OCI-LY3 (cell line): ENCODE measurements at regions not wholly inside any gene's neighbourhood (a gene's known extent, or its start where the extent isn't known, plus 50 kb on each side); places are given as distances from the start of the nearest gene placed in this dataset.

Source experiments
- H2AFZ ChIP-seq: fragments of 200-600, 300-600 bp; shearing (Covaris generic); 2 replicates; pipeline ENCODE4 v1.6.0; 2014; ENCODE audit warnings: antibody characterized with exemption, low read depth, low read length
- H3K27ac ChIP-seq: fragments of 200-600, 300-600 bp; sonication (generic); 2 replicates; pipeline ENCODE4 v1.5.1; 2014; ENCODE audit warnings: mild to moderate bottlenecking, low read length, moderate library complexity, mixed read lengths
- H3K27me3 ChIP-seq: fragments of 200-600, 300-600 bp; sonication (generic); 2 replicates; pipeline ENCODE4 v1.6.1; 2014; ENCODE audit warnings: low read depth, low read length, mixed read lengths
- H3K36me3 ChIP-seq: fragments of 200-600, 300-600 bp; sonication (generic); replicated peaks from 2 replicates; pipeline ENCODE3; 2014; ENCODE audit warnings: low read depth, low read length, mixed read lengths
- H3K4me1 ChIP-seq: fragments of 300-600, 200-600 bp; sonication (generic); 2 replicates; pipeline ENCODE4 v1.6.1; 2014; ENCODE audit warnings: low read length, mixed read lengths
- H3K4me2 ChIP-seq: fragments of 200-600, 300-600 bp; sonication (generic); 2 replicates; pipeline ENCODE4 v1.6.1; 2014; ENCODE audit warnings: low read length, mixed read lengths
- H3K4me3 ChIP-seq: fragments of 300-600, 200-600 bp; sonication (generic); 2 replicates; pipeline ENCODE4 v1.5.1; 2014; ENCODE audit warnings: antibody characterized with exemption, mild to moderate bottlenecking, low read length, moderate library complexity
- H3K79me2 ChIP-seq: fragments of 300-600, 200-600 bp; shearing (Covaris generic); 2 replicates; pipeline ENCODE4 v1.6.1; 2014; ENCODE audit warnings: mild to moderate bottlenecking, low read length, mixed read lengths
- H3K9ac ChIP-seq: fragments of 300-600, 200-600 bp; shearing (Covaris generic); 2 replicates; pipeline ENCODE4 v1.6.0; 2014; ENCODE audit warnings: mild to moderate bottlenecking, low read length, moderate library complexity
- H3K9me3 ChIP-seq: fragments of 200-600, 300-600 bp; shearing (Covaris generic); 2 replicates; pipeline ENCODE4 v1.6.1; 2014; ENCODE audit warnings: low read length, mixed read lengths; ENCODE audit not compliant: insufficient read depth
- H4K20me1 ChIP-seq: fragments of 200-600, 300-600 bp; sonication (generic); 2 replicates; pipeline ENCODE4 v1.6.1; 2016; ENCODE audit warnings: low read length, mixed read lengths; ENCODE audit not compliant: insufficient read depth
- CTCF ChIP-seq: fragments of 200-600, 300-600 bp; sonication (generic); IDR thresholded peaks from 2 replicates; pipeline ENCODE4 v1.5.1; 2014; ENCODE audit warnings: antibody characterized with exemption, low read length, low read depth
- EZH2phosphoT487 ChIP-seq: fragments of 200-600 bp; shearing (Covaris generic); IDR thresholded peaks from 2 replicates; pipeline ENCODE4 v1.6.1; 2018; ENCODE audit warnings: antibody characterized with exemption, mixed run types, low read depth

DNA sequence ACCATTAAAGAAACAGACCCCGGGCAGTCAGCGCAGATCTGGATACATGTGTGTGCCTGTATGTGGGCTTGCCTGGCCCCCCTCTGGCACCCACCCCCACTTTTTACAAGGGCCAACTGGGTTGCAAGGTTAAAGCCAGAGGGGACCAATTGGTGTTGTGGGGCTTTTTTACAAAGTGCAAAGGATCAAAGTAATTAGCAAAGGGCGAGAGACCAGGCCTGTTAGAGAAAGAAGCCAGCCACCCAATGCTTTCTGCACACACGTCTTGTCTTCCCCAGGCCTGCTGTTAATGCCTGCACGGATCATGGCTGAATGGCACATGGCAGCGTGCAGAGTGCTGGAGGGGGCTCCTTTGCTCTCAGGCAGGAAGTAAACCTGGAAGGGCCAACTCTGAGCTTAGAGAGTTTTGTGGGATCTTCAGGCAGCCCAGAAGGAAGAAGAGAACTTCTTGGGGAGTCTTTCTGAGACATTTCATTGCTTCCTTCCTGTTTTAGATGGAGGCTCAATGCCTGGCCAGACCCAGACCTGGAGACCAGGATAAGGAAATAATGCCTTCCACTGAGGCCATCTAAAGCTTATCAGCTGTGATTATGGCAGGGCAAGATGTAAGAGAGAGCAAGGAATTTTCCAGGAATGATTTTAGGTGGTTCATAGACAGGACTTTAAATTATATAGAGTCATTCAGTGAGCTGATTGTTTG, 523.4 kb upstream of the TBX3 start:
- Histone ChIP-seq H3K4me3 (no peak overlapping the region), H3K27me3 (no peaks in the 10 kb centered on the region), H4K20me1 (no peaks in the 10 kb centered on the region), H3K9ac (no peak overlapping the region), H2AFZ (no peak overlapping the region), H3K79me2 (no peaks in the 10 kb centered on the region), H3K9me3 (peaks cover 6% of the 10 kb centered on the region), H3K4me1 (no peaks in the 10 kb centered on the region), H3K27ac (no peak overlapping the region), H3K36me3 (no peaks in the 10 kb centered on the region), H3K4me2 (no peak overlapping the region)
- TF ChIP-seq CTCF (no peak), EZH2phosphoT487 (no peak)

DNA sequence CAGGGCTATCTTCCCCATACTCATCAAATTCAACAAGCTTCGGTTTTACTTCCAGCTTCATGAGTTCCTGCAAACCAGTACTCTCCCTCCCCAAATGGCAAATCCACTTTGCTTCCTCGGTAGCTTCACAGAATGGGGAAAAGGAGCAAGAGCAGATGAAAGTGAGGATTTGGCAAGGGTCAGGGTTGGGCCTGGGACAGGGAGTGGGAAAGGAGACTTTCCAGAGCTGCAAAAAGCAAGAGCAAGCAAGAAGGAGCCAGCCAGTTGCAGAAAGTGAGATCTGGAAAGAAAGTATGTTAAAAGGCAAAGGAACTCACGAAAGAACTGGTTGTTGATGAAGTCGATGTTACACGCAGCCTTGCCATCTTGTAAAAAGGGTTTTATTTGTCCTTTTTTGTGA, 522.8 kb upstream of the TBX3 start:
- H3K4me2 ChIP-seq: no peak overlapping the region
- TF ChIP-seq EZH2phosphoT487 (no peak), CTCF (no peak)

DNA sequence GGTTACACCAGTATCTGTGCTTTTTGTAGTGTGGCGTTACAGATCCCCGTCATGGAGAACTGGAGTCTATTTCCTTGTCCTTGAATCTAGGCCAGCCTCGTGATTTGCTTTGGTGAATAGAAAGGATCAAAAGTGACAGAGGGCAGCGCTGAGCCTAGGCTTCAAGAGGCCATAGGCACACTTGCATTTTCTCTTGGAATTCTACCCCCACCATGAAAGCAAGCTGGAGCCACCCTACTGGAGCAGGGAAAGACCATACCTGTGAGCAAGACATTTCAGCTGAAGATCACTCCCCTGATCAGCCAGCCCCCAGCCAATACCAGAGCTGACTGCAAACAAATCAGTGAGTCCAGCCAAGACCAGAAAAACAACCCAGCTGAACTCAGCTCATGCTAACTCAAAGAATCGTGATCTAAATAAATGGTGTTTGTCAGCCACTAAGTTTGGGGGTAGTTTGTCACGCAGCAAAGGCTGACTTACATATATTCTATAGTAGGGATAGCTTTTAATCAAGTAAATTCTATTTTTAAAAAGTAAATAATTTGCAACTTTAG, 521.9 kb upstream of the TBX3 start:
- peaks cover 3% of the 10 kb centered on the region; the same call in 1 of the 2 replicates for H3K9me3 ChIP-seq
- no peak overlapping the region for H3K27ac ChIP-seq
- H3K9ac ChIP-seq: no peak overlapping the region
- no peak overlapping the region for H3K4me2 ChIP-seq
- H3K27me3 ChIP-seq: no peaks in the 10 kb centered on the region
- H3K36me3 ChIP-seq: no peaks in the 10 kb centered on the region
- TF ChIP-seq EZH2phosphoT487 (no peak), CTCF (no peak)
- no peaks in the 10 kb centered on the region for H4K20me1 ChIP-seq
- no peak overlapping the region for H3K4me3 ChIP-seq
- H2AFZ ChIP-seq: no peak overlapping the region
- no peaks in the 10 kb centered on the region for H3K79me2 ChIP-seq
- H3K4me1 ChIP-seq: no peaks in the 10 kb centered on the region

More for the DNA sequence above, 522.8 kb upstream of the TBX3 start:
- Histone ChIP-seq H3K9me3 (peaks cover 3% of the 10 kb centered on the region; the same call in 1 of the 2 replicates), H3K79me2 (no peaks in the 10 kb centered on the region), H3K27ac (no peak overlapping the region), H3K4me3 (no peak overlapping the region), H3K27me3 (no peaks in the 10 kb centered on the region), H3K9ac (no peak overlapping the region), H3K4me1 (no peaks in the 10 kb centered on the region), H4K20me1 (no peaks in the 10 kb centered on the region), H2AFZ (no peak overlapping the region), H3K36me3 (no peaks in the 10 kb centered on the region)

- no peak overlapping the region for H3K4me2 ChIP-seq
- no peaks in the 10 kb centered on the region for H3K4me1 ChIP-seq
- no peak overlapping the region for H3K27ac ChIP-seq
- H3K4me3 ChIP-seq: no peak overlapping the region
- no peak overlapping the region for H3K9ac ChIP-seq
- no peak overlapping the region for H2AFZ ChIP-seq
- H4K20me1 ChIP-seq: no peaks in the 10 kb centered on the region
- no peaks in the 10 kb centered on the region for H3K36me3 ChIP-seq
- no peak for TF ChIP-seq EZH2phosphoT487
- TF ChIP-seq CTCF: no peak
- H3K9me3 ChIP-seq: peaks cover 3% of the 10 kb centered on the region; the same call in 1 of the 2 replicates
- H3K27me3 ChIP-seq: no peaks in the 10 kb centered on the region
- no peaks in the 10 kb centered on the region for H3K79me2 ChIP-seq
These were observed 521.2 kb upstream of the TBX3 start for GRCh38 chr12:115204957-115205754.
